ENCODE measurements at regions not wholly inside any gene's neighbourhood (a gene's known extent, or its start where the extent isn't known, plus 50 kb on each side); places are given as distances from the start of the nearest gene placed in this dataset.

DNA sequence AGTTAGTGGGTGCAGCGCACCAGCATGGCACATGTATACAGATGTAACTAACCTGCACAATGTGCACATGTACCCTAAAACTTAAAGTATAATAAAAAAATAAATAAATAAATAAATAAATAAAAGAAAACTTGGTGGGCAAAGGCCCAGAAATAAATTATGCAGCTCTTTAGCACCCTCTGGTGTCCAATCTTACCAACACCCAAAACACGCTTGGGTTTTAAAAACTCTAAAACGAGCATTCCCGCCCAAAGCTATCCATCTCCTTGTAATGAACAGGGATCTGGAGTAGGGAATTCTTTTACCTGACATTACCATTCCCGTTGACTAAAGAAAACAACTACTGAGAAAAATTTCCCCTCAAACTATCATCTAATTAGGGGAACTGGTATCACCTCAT lies 2005.9 kb upstream of the CELF4 start:
- TF ChIP-seq, protein P1, sequence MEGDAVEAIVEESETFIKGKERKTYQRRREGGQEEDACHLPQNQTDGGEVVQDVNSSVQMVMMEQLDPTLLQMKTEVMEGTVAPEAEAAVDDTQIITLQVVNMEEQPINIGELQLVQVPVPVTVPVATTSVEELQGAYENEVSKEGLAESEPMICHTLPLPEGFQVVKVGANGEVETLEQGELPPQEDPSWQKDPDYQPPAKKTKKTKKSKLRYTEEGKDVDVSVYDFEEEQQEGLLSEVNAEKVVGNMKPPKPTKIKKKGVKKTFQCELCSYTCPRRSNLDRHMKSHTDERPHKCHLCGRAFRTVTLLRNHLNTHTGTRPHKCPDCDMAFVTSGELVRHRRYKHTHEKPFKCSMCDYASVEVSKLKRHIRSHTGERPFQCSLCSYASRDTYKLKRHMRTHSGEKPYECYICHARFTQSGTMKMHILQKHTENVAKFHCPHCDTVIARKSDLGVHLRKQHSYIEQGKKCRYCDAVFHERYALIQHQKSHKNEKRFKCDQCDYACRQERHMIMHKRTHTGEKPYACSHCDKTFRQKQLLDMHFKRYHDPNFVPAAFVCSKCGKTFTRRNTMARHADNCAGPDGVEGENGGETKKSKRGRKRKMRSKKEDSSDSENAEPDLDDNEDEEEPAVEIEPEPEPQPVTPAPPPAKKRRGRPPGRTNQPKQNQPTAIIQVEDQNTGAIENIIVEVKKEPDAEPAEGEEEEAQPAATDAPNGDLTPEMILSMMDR (IDR thresholded peaks at IDR 0.05; ENCODE audit: low read length), result peak; percentile 38
- TF ChIP-seq EZH2 (IDR thresholded peaks at IDR 0.05; ENCODE audit: borderline replicate concordance, low read length), result no peak
